Endothelial cell of umbilical vein (primary cell): ENCODE measurements at regions not wholly inside any gene's neighbourhood (a gene's known extent, or its start where the extent isn't known, plus 50 kb on each side); places are given as distances from the start of the nearest gene placed in this dataset.

Source experiments
- BruUV-seq: library from RNA; stranded (reverse); fragments of 400-500 nt; replicated peaks from 2 replicates; lab custom pipeline; 2021; lab: Mats Ljungman, UMichigan
- CTCF ChIA-PET: fragments of 300-600, 350-600 bp; sonication (Branson Sonifier 250); formaldehyde crosslinking; loops from one replicate; lab custom pipeline; 2021; ENCODE audit warnings: antibody characterized with exemption, inconsistent platforms; lab: Charles Lee
- POLR2A ChIA-PET: fragments of 300-600, 350-600 bp; sonication (Branson Sonifier 250); formaldehyde crosslinking; loops from one replicate; lab custom pipeline; 2021; ENCODE audit warnings: antibody characterized with exemption, inconsistent platforms; lab: Charles Lee
- DNase-seq: peaks from one replicate; pipeline ENCODE4 v3.0.0-alpha.2; 2011; ENCODE audit warnings: low read depth, low spot score
- FAIRE-seq: peaks from 2 replicates; lab custom pipeline; 2011; peaks lifted over from hg19 to GRCh38; lab: Jason Lieb, UNC
- H2AFZ ChIP-seq: 2 replicates; pipeline ENCODE4 v1.6.0; 2012; ENCODE audit warnings: low read depth, low read length, control low read depth, inconsistent platforms
- H3K27ac ChIP-seq: 2 replicates; pipeline ENCODE4 v1.5.1; 2011; ENCODE audit warnings: low read depth, mild to moderate bottlenecking, control low read depth, low read length, moderate library complexity; ENCODE audit not compliant: insufficient read depth
- H3K27me3 ChIP-seq, 2 experiments: 2 replicates each; pipeline versions ENCODE4 v1.6.0 to v1.6.1; 2011; ENCODE audit warnings: low read length in 2 of 2, mixed read lengths in 1 of 2; ENCODE audit not compliant: control insufficient read depth in 2 of 2, insufficient read depth in 2 of 2
- H3K36me3 ChIP-seq, 2 experiments: 2 replicates in 1 of 2; 3 replicates in 1 of 2; pipeline ENCODE4 v1.5.1; 2011; ENCODE audit warnings: low read length in 2 of 2, mild to moderate bottlenecking in 1 of 2, moderate library complexity in 1 of 2; ENCODE audit not compliant: control insufficient read depth in 2 of 2, insufficient read depth in 2 of 2; ENCODE audit errors: extremely low read depth in 1 of 2
- H3K4me1 ChIP-seq: 3 replicates; pipeline ENCODE4 v1.5.1; 2011; ENCODE audit warnings: mild to moderate bottlenecking, low read length; ENCODE audit not compliant: control insufficient read depth, insufficient read depth; ENCODE audit errors: extremely low read depth
- H3K4me2 ChIP-seq: 2 replicates; pipeline ENCODE4 v1.6.1; 2011; ENCODE audit warnings: low read length, control low read depth, mixed read lengths; ENCODE audit not compliant: insufficient read depth
- H3K4me3 ChIP-seq, 3 experiments: fragments of 200-600 bp in 1 of 3; sonication (generic), shearing (Covaris generic) in 1 of 3; replicated peaks in 1 of 3; 2 replicates each; pipeline ENCODE4 v1.5.1; 2011 to 2016; ENCODE audit warnings: control low read depth in 3 of 3, low read length in 3 of 3, mild to moderate bottlenecking in 2 of 3, inconsistent platforms in 1 of 3, low read depth in 1 of 3, moderate library complexity in 1 of 3; ENCODE audit not compliant: insufficient read depth in 1 of 3
- H3K79me2 ChIP-seq: 2 replicates; pipeline ENCODE4 v1.6.0; 2012; ENCODE audit warnings: low read length, inconsistent platforms; ENCODE audit not compliant: control insufficient read depth, insufficient read depth
- H3K9ac ChIP-seq: replicated peaks from 2 replicates; pipeline ENCODE3; 2011; ENCODE audit warnings: low read length, control low read depth; ENCODE audit not compliant: insufficient read depth; ENCODE audit errors: extremely low read depth
- H3K9me1 ChIP-seq: replicated peaks from 3 replicates; pipeline ENCODE4 v1.6.0; 2011; ENCODE audit warnings: mild to moderate bottlenecking, low read length; ENCODE audit not compliant: control insufficient read depth, insufficient read depth; ENCODE audit errors: extremely low read depth
- H3K9me3 ChIP-seq: replicated peaks from 2 replicates; pipeline ENCODE4 v1.5.1; 2012; ENCODE audit warnings: low read length, inconsistent platforms; ENCODE audit not compliant: control insufficient read depth, insufficient read depth
- H4K20me1 ChIP-seq: replicated peaks from 2 replicates; pipeline ENCODE3; 2011; ENCODE audit warnings: mild to moderate bottlenecking, low read length; ENCODE audit not compliant: control insufficient read depth, insufficient read depth; ENCODE audit errors: extremely low read depth
- CTCF ChIP-seq, 2 donors: IDR thresholded peaks; 1 replicate in 1 of 2; 2 replicates in 1 of 2; pipeline ENCODE4 v1.5.1; 2011; ENCODE audit warnings: low read length in 2 of 2, mild to moderate bottlenecking in 2 of 2, moderate library complexity in 2 of 2, control low read depth in 1 of 2, inconsistent platforms in 1 of 2, low read depth in 1 of 2; ENCODE audit not compliant: insufficient read depth in 1 of 2; ENCODE audit errors: extremely low read depth in 1 of 2
- EZH2 ChIP-seq: IDR thresholded peaks from 2 replicates; pipeline ENCODE4 v1.6.1; 2012; ENCODE audit warnings: borderline replicate concordance, low read depth, mild to moderate bottlenecking, moderate library complexity, low read length, inconsistent platforms; ENCODE audit not compliant: severe bottlenecking
- FOS ChIP-seq: IDR thresholded peaks from 2 replicates; pipeline ENCODE4 v1.6.1; 2011; ENCODE audit warnings: mild to moderate bottlenecking, low read length, moderate library complexity, borderline replicate concordance; ENCODE audit not compliant: insufficient read depth
- GATA2 ChIP-seq: IDR thresholded peaks from 2 replicates; pipeline ENCODE4 v1.7.0; 2011; ENCODE audit warnings: low read depth, mild to moderate bottlenecking, moderate library complexity, mixed read lengths, low read length; ENCODE audit not compliant: insufficient read length, insufficient read depth
- JUN ChIP-seq: IDR thresholded peaks from 2 replicates; pipeline ENCODE4 v1.6.1; 2011; ENCODE audit warnings: borderline replicate concordance, low read depth; ENCODE audit not compliant: insufficient read length, insufficient read depth
- MAX ChIP-seq: IDR thresholded peaks from 2 replicates; pipeline ENCODE4 v1.6.1; 2011; ENCODE audit not compliant: insufficient read depth, insufficient read length
- MYC ChIP-seq: IDR thresholded peaks from one replicate; pipeline ENCODE4 v1.6.1; 2011; ENCODE audit warnings: mild to moderate bottlenecking, low read depth, low read length
- POLR2A ChIP-seq: IDR thresholded peaks from 2 replicates; pipeline ENCODE4 v1.6.1; 2012; ENCODE audit warnings: low read depth, mild to moderate bottlenecking, control low read depth, low read length
- POLR2AphosphoS5 ChIP-seq: IDR thresholded peaks from 2 replicates; pipeline ENCODE4 v1.6.1; 2012; ENCODE audit warnings: low read depth, mild to moderate bottlenecking, control low read depth, low read length, moderate library complexity; ENCODE audit not compliant: insufficient read depth
- dilution Hi-C: fragments of 300-500 bp; cut with MboI; formaldehyde crosslinking; loops from one replicate; pipeline ENCODE4 v1.15.0; 2019; ENCODE audit warnings: low sequenced_read_pairs; ENCODE audit not compliant: extremely low pct_ligation_motif_present
- intact Hi-C: fragments of 100-400 bp; cut with micrococcal nuclease; formaldehyde crosslinking; loops from one replicate; pipeline ENCODE4 v1.10.0; 2022

GRCh38 chr20:60516442-60516841, 558.2 kb downstream of the CDH26 start:
- H4K20me1 ChIP-seq = no peaks in the 10 kb centered on the region
- intact Hi-C loops = no loop called here
- FAIRE-seq (no peak), DNase-seq (no peak)
- no peaks in the 10 kb centered on the region for H3K9me1 ChIP-seq
- peaks cover 4% of the 10 kb centered on the region for H3K9me3 ChIP-seq
- H3K79me2 ChIP-seq = no peaks in the 10 kb centered on the region
- no peaks in the 10 kb centered on the region for H3K36me3 ChIP-seq
- H3K4me2 ChIP-seq = no peak overlapping the region
- no peaks in the 10 kb centered on the region for H3K27me3 ChIP-seq
- H3K27ac ChIP-seq = no peak overlapping the region
- BruUV-seq = no TSS peak
- H3K9ac ChIP-seq = no peak overlapping the region
- no peaks in the 10 kb centered on the region for H3K4me1 ChIP-seq
- dilution Hi-C loops = no loop called here
- ChIA-PET POLR2A (no interaction called here), CTCF (no interaction called here)
- H2AFZ ChIP-seq = no peak overlapping the region
- TF ChIP-seq POLR2A (no peak), CTCF (IDR thresholded peaks at IDR 0.05; ENCODE audit: extremely low read depth in 1 of 2, insufficient read depth in 1 of 2, low read depth in 1 of 2, low read length in 2 of 2) (no peak), GATA2 (no peak), JUN (no peak), EZH2 (no peak), POLR2AphosphoS5 (no peak), MAX (no peak), FOS (no peak), MYC (no peak)
- H3K4me3 ChIP-seq = no peak overlapping the region
